D341Med (cell line): ENCODE measurements at regions not wholly inside any gene's neighbourhood (a gene's known extent, or its start where the extent isn't known, plus 50 kb on each side); places are given as distances from the start of the nearest gene placed in this dataset.

Source experiments
- DNase-seq: peaks from one replicate; pipeline ENCODE4 v3.0.0; 2012; ENCODE audit warnings: low spot score

- DNase-seq = no peak
Observed at GRCh38 chr21:38556390-38556789, 58.1 kb upstream of the ERG start.

- DNase-seq = no peak
Observed at GRCh38 chr21:38561205-38561604, 62.9 kb upstream of the ERG start.

GRCh38 chr21:38561613-38562581, 63.6 kb upstream of the ERG start:
- no peak for DNase-seq

GRCh38 chr21:38567335-38567969, 69.2 kb upstream of the ERG start:
- DNase-seq = no peak

- DNase-seq = no peak
Observed at GRCh38 chr21:38567970-38568360, 69.7 kb upstream of the ERG start.

GRCh38 chr21:38569733-38570132, 71.5 kb upstream of the ERG start:
- DNase-seq = no peak

- no peak for DNase-seq
Observed at GRCh38 chr21:38570596-38570995, 72.3 kb upstream of the ERG start.

GRCh38 chr21:38574895-38575575, 76.8 kb upstream of the ERG start:
- DNase-seq = no peak

- no peak for DNase-seq
Observed at GRCh38 chr21:38577887-38578286, 79.6 kb upstream of the ERG start.

GRCh38 chr21:38590449-38591217, 92.4 kb upstream of the ERG start:
- DNase-seq = no peak

GRCh38 chr21:38591218-38591537, 92.9 kb upstream of the ERG start:
- DNase-seq = no peak

GRCh38 chr21:38596264-38597042, 98.2 kb upstream of the ERG start:
- DNase-seq = no peak

- DNase-seq = no peak
Observed at GRCh38 chr21:38597421-38597820, 99.1 kb upstream of the ERG start.

- no peak for DNase-seq
Observed at GRCh38 chr21:38598413-38598812, 100.1 kb upstream of the ERG start.

GRCh38 chr21:38599381-38599975, 101.2 kb upstream of the ERG start:
- no peak for DNase-seq

GRCh38 chr21:38600106-38600505, 101.8 kb upstream of the ERG start:
- DNase-seq = no peak

GRCh38 chr21:38605236-38605635, 107.0 kb upstream of the ERG start:
- no peak for DNase-seq

GRCh38 chr21:38609580-38609979, 111.3 kb upstream of the ERG start:
- DNase-seq = no peak

GRCh38 chr21:38610623-38611251, 112.5 kb upstream of the ERG start:
- DNase-seq = no peak

- DNase-seq = no peak
Observed at GRCh38 chr21:38611277-38611676, 113.0 kb upstream of the ERG start.

GRCh38 chr21:38613686-38614085, 115.4 kb upstream of the ERG start:
- DNase-seq = no peak
